Right kidney (tissue), 1 donor: ENCODE measurements at regions not wholly inside any gene's neighbourhood (a gene's known extent, or its start where the extent isn't known, plus 50 kb on each side); places are given as distances from the start of the nearest gene placed in this dataset.
"Not testable (repeated sequence)": the region's sequence is repeated elsewhere in the genome, so short reads cannot be mapped to it uniquely, and the experiment has no call there.

ENCODE experiments used
- DNase-seq: peaks from one replicate; pipeline ENCODE4 v3.0.0-alpha.2; 2016

- not testable (repeated sequence) for DNase-seq
Measured at GRCh38 chr16:31975826-31976419, 102.3 kb downstream of the ZNF267 start.

GRCh38 chr16:31978463-31978862 lies 104.9 kb downstream of the ZNF267 start:
- not testable (repeated sequence) for DNase-seq

- not testable (repeated sequence) for DNase-seq
Measured at GRCh38 chr16:31981739-31982138, 108.1 kb downstream of the ZNF267 start.

- DNase-seq, result not testable (repeated sequence)
Measured at GRCh38 chr16:31982986-31983385, 109.4 kb downstream of the ZNF267 start.

GRCh38 chr16:31983666-31984065 lies 110.1 kb downstream of the ZNF267 start:
- not testable (repeated sequence) for DNase-seq

- not testable (repeated sequence) for DNase-seq
Measured at GRCh38 chr16:31986895-31987294, 113.3 kb downstream of the ZNF267 start.

- DNase-seq, result not testable (repeated sequence)
Measured at GRCh38 chr16:31988595-31989581, 115.3 kb downstream of the ZNF267 start.

- not testable (repeated sequence) for DNase-seq
Measured at GRCh38 chr16:31990261-31990660, 116.7 kb downstream of the ZNF267 start.

- DNase-seq, result not testable (repeated sequence)
Measured at GRCh38 chr16:31990980-31991379, 117.4 kb downstream of the ZNF267 start.

GRCh38 chr16:31996325-31996724 lies 122.7 kb downstream of the ZNF267 start:
- DNase-seq, result not testable (repeated sequence)

- not testable (repeated sequence) for DNase-seq
Measured at GRCh38 chr16:32002496-32002895, 128.9 kb downstream of the ZNF267 start.

- not testable (repeated sequence) for DNase-seq
Measured at GRCh38 chr16:32003819-32004218, 130.2 kb downstream of the ZNF267 start.

- not testable (repeated sequence) for DNase-seq
Measured at GRCh38 chr16:32038783-32039496, 165.3 kb downstream of the ZNF267 start.

GRCh38 chr16:32039919-32040318 lies 166.3 kb downstream of the ZNF267 start:
- DNase-seq, result not testable (repeated sequence)

GRCh38 chr16:32066016-32066651 lies 187.0 kb upstream of the TP53TG3D start:
- DNase-seq, result not testable (repeated sequence)

GRCh38 chr16:32071586-32071985 lies 181.5 kb upstream of the TP53TG3D start:
- not testable (repeated sequence) for DNase-seq

GRCh38 chr16:32083891-32084290 lies 169.2 kb upstream of the TP53TG3D start:
- DNase-seq, result not testable (repeated sequence)

- peak; percentile 0 for DNase-seq
Measured at GRCh38 chr16:32084656-32085401, 168.3 kb upstream of the TP53TG3D start.

GRCh38 chr16:32085438-32086141 lies 167.5 kb upstream of the TP53TG3D start:
- peak; percentile 0 for DNase-seq

- not testable (repeated sequence) for DNase-seq
Measured at GRCh38 chr16:32115562-32115961, 137.5 kb upstream of the TP53TG3D start.

GRCh38 chr16:32116080-32116479 lies 137.0 kb upstream of the TP53TG3D start:
- peak; percentile 5 for DNase-seq
